ENCODE measurements at regions not wholly inside any gene's neighbourhood (a gene's known extent, or its start where the extent isn't known, plus 50 kb on each side); places are given as distances from the start of the nearest gene placed in this dataset.
A peak's percentile ranks its signal among the peaks of the same experiment; 100 is the strongest.

DNA sequence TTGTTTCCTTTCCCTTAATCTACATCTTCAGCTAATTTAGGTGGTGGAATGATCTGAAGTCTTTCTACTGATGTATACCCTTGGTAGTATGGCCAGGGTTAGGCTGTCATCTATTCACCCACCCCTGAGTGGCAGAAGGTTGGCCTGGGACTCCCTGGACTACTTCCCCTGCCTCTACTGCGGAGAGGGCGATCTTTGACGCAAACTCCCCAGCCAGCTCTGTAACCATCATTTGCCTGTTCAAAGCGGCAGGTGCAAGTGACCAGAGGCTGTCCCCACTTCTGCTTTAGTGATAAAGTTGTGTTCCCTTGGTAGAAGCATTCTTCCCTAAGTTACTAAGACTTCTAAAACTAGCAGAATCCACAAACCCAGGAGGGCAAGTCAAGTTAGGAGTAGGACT lies 70.8 kb upstream of the UNC5B start:
- DNase-seq, result no peak
- in situ Hi-C loops (cut with HindIII; ENCODE audit: low pct_ligation_motif_present, low pct_unique_long_range_greater_than_20kb, low sequenced_read_pairs), result no loop called here

DNA sequence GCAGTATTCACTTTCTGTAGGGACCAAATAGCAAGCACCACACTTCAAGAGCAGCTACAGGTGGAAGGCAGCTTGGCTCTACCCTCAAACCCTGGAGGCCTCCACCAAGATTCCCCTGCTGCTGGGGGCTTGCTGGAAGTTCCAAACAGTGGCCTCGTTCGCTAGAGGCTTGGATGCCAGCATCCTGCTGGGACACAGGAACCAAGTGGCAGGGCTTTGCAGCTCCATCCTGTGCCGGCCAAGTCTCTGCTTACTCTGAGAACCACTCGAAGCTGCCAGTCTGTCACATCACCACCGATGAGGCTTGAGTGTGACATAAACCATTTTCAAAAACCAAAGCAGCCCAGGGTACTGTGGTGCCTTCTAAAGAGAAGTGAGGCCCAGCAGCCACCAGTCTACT lies 69.2 kb upstream of the UNC5B start:
- in situ Hi-C loops (cut with HindIII; ENCODE audit: low pct_ligation_motif_present, low pct_unique_long_range_greater_than_20kb, low sequenced_read_pairs), result no loop called here
- DNase-seq, result no peak

DNA sequence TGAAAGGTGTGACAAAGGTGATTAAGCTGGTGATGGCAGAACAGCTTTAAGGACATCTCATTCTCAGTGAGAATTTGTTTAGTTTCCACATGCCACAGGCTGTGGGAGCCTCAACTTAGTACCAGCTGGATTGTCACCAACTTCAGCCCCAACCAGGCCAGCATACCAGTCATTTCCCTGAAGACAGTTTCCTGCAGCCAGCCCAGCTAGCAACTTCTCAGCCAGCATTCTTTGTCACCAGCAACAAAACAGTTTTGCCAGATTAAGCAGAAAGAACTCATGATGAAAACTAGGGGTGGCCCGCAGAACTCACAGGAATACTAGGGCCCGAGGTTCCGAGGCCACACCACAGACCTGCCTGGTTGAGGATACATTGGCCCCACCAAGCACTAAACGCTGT lies 68.8 kb upstream of the UNC5B start:
- in situ Hi-C loops (cut with HindIII; ENCODE audit: low pct_ligation_motif_present, low pct_unique_long_range_greater_than_20kb, low sequenced_read_pairs), result no loop called here

GRCh38 chr10:71144824-71145223 lies 67.5 kb upstream of the UNC5B start:
- in situ Hi-C loops (cut with HindIII; ENCODE audit: low pct_ligation_motif_present, low pct_unique_long_range_greater_than_20kb, low sequenced_read_pairs), result no loop called here
- no peak for DNase-seq

More for the DNA sequence above, 68.8 kb upstream of the UNC5B start:
- no peak for DNase-seq

DNA sequence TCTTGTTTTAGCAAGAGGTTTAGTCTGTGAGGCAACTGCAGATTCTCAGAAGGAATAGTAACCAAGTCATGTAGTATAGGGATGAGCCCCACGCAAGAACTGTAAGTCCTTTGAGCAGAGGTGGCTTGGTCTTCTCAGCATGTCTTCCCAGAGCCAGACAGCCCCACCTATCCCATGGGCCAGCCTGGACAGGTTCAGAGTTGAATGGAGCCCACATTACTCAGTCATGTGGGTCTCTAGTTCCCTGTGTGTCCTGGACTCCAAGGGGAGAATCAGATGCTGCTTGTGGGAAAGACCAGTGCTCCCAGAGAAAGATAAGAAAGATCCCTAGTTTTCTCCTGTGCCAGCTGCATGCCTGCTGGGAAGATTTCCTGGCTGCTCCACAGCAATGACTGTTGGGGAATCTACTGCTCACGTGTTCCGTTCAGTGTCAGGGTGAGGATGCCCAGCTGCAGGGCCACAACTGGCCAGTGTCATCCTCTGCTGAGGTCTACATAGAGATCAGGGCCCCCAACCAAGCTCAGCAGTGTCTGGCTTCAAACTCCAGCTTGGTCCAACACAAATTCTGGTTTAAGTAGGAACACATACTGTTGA lies 66.9 kb upstream of the UNC5B start:
- in situ Hi-C loops (cut with HindIII; ENCODE audit: low pct_ligation_motif_present, low pct_unique_long_range_greater_than_20kb, low sequenced_read_pairs), result no loop called here
- no peak for DNase-seq

- in situ Hi-C loops (cut with HindIII; ENCODE audit: low pct_ligation_motif_present, low pct_unique_long_range_greater_than_20kb, low sequenced_read_pairs), result no loop called here
Observed at GRCh38 chr10:71150796-71151195, 61.6 kb upstream of the UNC5B start.

GRCh38 chr10:71152043-71152442 lies 60.3 kb upstream of the UNC5B start:
- no peak for DNase-seq
- in situ Hi-C loops (cut with HindIII; ENCODE audit: low pct_ligation_motif_present, low pct_unique_long_range_greater_than_20kb, low sequenced_read_pairs), result no loop called here

More at GRCh38 chr10:71150796-71151195, 61.6 kb upstream of the UNC5B start:
- DNase-seq, result no peak

- in situ Hi-C loops (cut with HindIII; ENCODE audit: low pct_ligation_motif_present, low pct_unique_long_range_greater_than_20kb, low sequenced_read_pairs), result no loop called here
- no peak for DNase-seq
Observed at GRCh38 chr10:71156436-71156835, 55.9 kb upstream of the UNC5B start.

- in situ Hi-C loops (cut with HindIII; ENCODE audit: low pct_ligation_motif_present, low pct_unique_long_range_greater_than_20kb, low sequenced_read_pairs), result no loop called here
- no peak for DNase-seq
Observed at GRCh38 chr10:71157435-71157834, 54.9 kb upstream of the UNC5B start.

DNA sequence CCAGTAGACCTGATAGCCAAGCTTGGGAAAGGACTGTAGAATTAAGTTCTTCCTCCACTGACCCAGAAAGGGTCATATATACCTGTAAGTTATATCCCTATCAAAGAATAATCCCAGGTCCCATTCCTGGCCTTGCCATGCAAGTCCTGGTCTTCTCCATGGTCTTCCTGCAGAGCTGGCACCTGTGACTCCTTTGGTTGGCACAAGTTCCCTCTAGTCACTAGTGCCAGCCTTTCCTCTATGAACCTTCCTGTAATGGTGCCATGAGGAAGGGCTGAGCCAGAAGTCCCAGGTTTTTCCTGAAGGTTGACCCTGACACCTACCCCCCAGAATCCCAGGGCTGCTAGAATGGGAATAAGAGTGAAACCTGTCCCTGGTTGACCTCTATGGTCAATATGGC lies 54.1 kb upstream of the UNC5B start:
- no peak for DNase-seq
- in situ Hi-C loops (cut with HindIII; ENCODE audit: low pct_ligation_motif_present, low pct_unique_long_range_greater_than_20kb, low sequenced_read_pairs), result no loop called here

DNA sequence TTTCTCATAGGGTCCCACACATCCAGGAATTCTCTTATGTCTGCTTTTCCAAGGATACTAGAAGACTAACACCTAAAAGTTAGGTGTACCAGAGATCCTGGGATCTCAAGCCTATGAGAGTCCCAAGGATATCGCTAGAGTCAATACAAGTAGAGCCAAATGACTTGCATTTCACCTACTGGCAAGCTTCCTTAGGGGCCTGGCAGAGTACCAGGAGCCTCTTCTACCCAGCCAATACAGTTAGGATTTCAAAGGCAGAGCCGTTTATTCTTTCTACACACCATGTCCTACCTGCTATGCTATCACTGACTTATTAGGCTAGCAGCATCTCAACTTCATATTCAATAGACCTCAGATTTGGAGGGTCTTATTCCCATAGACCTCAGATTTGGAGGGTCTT lies 53.5 kb upstream of the UNC5B start:
- in situ Hi-C loops (cut with HindIII; ENCODE audit: low pct_ligation_motif_present, low pct_unique_long_range_greater_than_20kb, low sequenced_read_pairs), result no loop called here
- no peak for DNase-seq

DNA sequence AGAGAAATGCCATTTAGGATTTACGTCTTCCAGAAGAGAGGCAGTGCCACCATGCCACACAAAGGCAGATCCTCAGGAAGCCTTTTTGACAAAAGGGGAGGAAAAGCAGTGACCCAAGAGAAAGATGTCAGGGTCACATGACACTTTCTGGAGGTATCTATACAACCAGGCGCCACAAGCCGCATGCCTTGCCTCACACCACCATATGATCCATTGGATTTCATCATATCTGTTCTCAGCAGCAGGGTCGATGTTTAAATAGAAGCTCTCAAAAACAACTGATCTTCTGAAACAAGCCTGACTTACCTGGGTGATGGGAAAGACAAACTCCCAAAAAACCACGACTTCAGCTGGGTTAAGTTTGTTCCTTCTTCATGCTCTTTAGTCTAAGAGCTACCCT lies 52.5 kb upstream of the UNC5B start:
- in situ Hi-C loops (cut with HindIII; ENCODE audit: low pct_ligation_motif_present, low pct_unique_long_range_greater_than_20kb, low sequenced_read_pairs), result no loop called here
- DNase-seq, result no peak

- in situ Hi-C loops (cut with HindIII; ENCODE audit: low pct_ligation_motif_present, low pct_unique_long_range_greater_than_20kb, low sequenced_read_pairs), result no loop called here
- DNase-seq, result peak; percentile 8
Observed at GRCh38 chr10:71161425-71161824, 50.9 kb upstream of the UNC5B start.
